ENCODE measurements at regions not wholly inside any gene's neighbourhood (a gene's known extent, or its start where the extent isn't known, plus 50 kb on each side); places are given as distances from the start of the nearest gene placed in this dataset.

GRCh38 chr13:84433024-84433423 lies 550.8 kb upstream of the SLITRK1 start:
- ATAC-seq, result no peak
- no peak for DNase-seq
- intact Hi-C loops (cut with DNase I), result no loop called here

GRCh38 chr13:84431646-84432045 lies 549.4 kb upstream of the SLITRK1 start:
- DNase-seq, result no peak
- intact Hi-C loops (cut with DNase I), result no loop called here
- ATAC-seq, result no peak

DNA sequence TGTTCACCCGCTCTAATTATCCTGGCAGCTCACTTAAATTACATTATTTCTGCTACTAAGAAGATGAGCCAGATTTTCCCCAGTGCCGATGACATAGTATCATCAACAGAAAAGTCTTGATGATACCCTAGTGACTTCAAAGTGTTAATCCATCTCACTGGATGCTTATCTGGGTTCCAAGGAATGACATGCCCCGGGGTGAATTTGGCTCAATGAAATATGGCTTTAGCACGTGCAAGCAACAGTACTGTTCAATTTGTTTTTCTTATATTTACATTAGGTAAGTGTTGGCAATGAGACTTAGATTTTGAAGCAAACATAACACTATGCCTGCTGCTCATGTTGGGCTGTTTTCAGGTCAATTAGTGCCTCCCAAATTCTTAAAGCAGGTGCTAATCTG lies 548.2 kb upstream of the SLITRK1 start:
- DNase-seq (no peak), ATAC-seq (no peak)
- intact Hi-C loops (cut with DNase I), result no loop called here

- no peak for ATAC-seq
- intact Hi-C loops (cut with DNase I), result no loop called here
- DNase-seq, result no peak
These were observed 547.7 kb upstream of the SLITRK1 start for GRCh38 chr13:84430015-84430414.

- ATAC-seq (no peak), DNase-seq (no peak)
- intact Hi-C loops (cut with DNase I), result no loop called here
These were observed 535.8 kb upstream of the SLITRK1 start for GRCh38 chr13:84418041-84418440.

DNA sequence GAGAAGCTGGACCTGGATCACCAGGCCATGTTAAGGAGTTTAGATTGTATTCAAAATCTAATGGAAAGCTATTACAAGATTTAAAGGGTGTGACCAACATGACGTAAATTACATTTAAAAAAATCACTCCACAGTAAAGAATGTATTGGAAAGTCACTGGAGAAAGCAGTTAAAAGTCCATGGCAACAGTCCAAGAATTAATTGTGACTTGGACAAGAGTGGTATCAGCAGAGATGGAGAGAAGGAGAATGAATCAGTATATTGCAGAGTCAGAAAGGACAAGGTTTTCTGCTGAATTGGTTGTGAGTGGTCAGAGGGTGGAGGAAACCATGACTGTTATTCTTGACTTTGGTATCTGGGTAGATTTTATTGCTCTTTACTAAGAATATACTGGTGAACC lies 535.1 kb upstream of the SLITRK1 start:
- intact Hi-C loops (cut with DNase I), result no loop called here
- DNase-seq, result no peak
- no peak for ATAC-seq

- ATAC-seq (no peak), DNase-seq (no peak)
- intact Hi-C loops (cut with DNase I), result no loop called here
These were observed 530.7 kb upstream of the SLITRK1 start for GRCh38 chr13:84413016-84413415.

- ATAC-seq (no peak), DNase-seq (no peak)
- intact Hi-C loops (cut with DNase I), result no loop called here
These were observed 523.0 kb upstream of the SLITRK1 start for GRCh38 chr13:84405286-84405685.

DNA sequence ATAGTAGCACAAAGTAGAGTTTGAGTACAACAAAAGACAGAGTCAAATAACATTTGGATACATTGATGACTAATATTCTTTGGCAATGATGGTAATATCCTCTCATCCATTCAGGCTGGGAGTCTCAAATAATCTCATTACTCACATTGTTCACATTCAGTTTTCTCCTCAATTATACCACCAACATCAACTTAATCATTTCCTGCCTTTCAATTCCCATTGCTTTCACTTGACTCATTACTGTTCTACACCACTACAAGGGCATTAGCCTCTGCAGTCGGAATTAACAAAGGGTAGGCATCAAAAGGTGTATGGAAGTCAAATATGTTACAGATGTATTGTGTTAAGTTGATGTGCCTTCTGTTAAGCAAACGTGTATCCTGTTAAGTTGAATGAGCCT lies 518.4 kb upstream of the SLITRK1 start:
- no peak for DNase-seq
- no peak for ATAC-seq
- intact Hi-C loops (cut with DNase I), result no loop called here

DNA sequence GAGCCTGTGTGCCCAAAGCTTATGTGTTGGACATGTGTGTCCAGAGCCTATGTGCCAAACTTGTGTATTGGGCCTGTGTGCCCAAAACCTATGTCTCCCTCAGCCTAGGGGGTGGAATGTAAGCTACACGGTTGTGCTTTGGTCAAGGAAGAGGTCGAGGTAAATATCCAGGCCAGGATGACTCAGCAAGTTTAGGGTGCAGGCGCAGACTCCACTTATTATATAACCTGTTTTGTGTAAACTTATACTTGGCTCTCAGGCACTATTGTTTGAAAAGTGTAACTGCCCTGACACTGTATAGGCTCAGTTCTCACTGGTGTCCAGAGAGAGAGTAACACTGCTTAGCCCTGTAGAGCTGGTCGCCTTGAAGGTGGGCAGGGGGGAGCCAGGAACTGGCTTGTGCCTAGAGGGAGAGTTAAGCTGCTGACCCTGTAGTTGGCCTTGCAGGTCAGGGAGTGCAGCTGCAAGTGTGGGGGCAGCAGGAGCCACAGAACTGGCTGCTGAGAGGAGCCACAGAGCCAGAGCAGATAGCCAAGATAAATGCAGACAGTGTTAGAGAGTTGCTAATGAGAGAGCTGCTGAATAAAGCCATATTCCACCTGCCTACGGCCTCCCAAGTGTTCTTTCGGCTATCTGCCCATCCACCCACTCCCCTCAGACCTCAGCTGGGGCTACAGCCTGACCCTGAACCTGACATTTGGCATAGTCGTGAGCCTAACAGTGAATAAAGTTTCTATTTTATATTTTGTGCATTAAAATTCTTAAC lies 517.2 kb upstream of the SLITRK1 start:
- DNase-seq, result no peak
- intact Hi-C loops (cut with DNase I), result no loop called here
- ATAC-seq, result no peak

GRCh38 chr13:84393981-84394625 lies 511.8 kb upstream of the SLITRK1 start:
- ATAC-seq, result no peak
- intact Hi-C loops (cut with DNase I), result no loop called here

GRCh38 chr13:84380866-84381265 lies 498.6 kb upstream of the SLITRK1 start:
- DNase-seq (no peak), ATAC-seq (no peak)
- intact Hi-C loops (cut with DNase I), result no loop called here

More at GRCh38 chr13:84393981-84394625, 511.8 kb upstream of the SLITRK1 start:
- no peak for DNase-seq

GRCh38 chr13:84377106-84377505 lies 494.8 kb upstream of the SLITRK1 start:
- ATAC-seq (no peak), DNase-seq (no peak)
- intact Hi-C loops (cut with DNase I), result no loop called here

- intact Hi-C loops (cut with DNase I), result no loop called here
- DNase-seq (no peak), ATAC-seq (no peak)
These were observed 484.2 kb upstream of the SLITRK1 start for GRCh38 chr13:84366506-84366905.

- intact Hi-C loops (cut with DNase I), result no loop called here
- ATAC-seq (no peak), DNase-seq (no peak)
These were observed 480.5 kb upstream of the SLITRK1 start for GRCh38 chr13:84362777-84363176.

- DNase-seq (no peak), ATAC-seq (no peak)
- intact Hi-C loops (cut with DNase I), result no loop called here
These were observed 478.5 kb upstream of the SLITRK1 start for GRCh38 chr13:84360822-84361221.

GRCh38 chr13:84358601-84359000 lies 476.3 kb upstream of the SLITRK1 start:
- intact Hi-C loops (cut with DNase I), result no loop called here
- no peak for ATAC-seq
- no peak for DNase-seq

- ATAC-seq (no peak), DNase-seq (no peak)
- intact Hi-C loops (cut with DNase I), result no loop called here
These were observed 470.7 kb upstream of the SLITRK1 start for GRCh38 chr13:84352946-84353345.

DNA sequence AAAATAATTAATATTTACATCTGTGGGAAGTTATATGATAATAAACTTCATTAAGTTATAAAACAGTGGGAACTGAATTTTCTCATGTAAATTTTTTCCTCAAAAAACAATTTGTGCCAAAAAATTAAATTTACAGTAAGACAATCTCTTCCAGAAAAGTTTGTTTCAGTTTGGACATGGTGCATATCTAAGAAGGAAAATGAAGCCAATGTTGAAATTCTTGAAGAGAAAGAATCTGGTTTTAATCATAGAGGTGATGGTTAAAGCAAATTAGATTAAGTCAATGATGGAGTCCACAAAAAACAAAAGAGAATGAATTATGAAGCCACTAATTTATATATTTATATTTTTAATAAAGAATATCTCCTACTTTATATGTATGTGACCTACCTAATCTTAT lies 457.2 kb upstream of the SLITRK1 start:
- intact Hi-C loops (cut with DNase I), result no loop called here
- no peak for DNase-seq

GRCh38 chr13:84332346-84332745 lies 450.1 kb upstream of the SLITRK1 start:
- intact Hi-C loops (cut with DNase I), result no loop called here
- DNase-seq, result no peak
- ATAC-seq, result no peak

More for the DNA sequence above, 457.2 kb upstream of the SLITRK1 start:
- no peak for ATAC-seq

DNA sequence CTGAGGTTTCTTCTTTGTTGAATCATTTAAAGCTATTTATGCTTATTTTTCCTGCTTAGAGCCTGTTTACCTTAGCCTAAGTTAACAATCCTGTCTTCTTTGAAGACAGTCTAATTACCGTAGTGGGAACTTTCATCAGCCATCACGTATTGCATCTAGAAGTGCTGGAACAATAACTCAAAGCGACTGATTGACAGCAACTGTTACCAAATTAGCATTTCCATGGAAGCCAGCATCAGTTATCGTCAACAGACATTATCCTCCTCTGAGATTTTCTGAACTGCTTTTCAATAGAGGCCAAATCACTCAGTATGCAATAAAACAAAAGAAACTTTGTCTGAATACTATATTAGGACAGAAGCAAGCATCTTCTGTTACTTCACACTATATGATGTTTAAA lies 433.3 kb upstream of the SLITRK1 start:
- no peak for ATAC-seq
- intact Hi-C loops (cut with DNase I), result no loop called here
- DNase-seq, result no peak
